HuH-7.5 (cell line): ENCODE measurements at regions not wholly inside any gene's neighbourhood (a gene's known extent, or its start where the extent isn't known, plus 50 kb on each side); places are given as distances from the start of the nearest gene placed in this dataset.

ENCODE experiments used
- DNase-seq: peaks from one replicate; pipeline ENCODE4 v3.0.0; 2011; ENCODE audit warnings: low spot score

DNA sequence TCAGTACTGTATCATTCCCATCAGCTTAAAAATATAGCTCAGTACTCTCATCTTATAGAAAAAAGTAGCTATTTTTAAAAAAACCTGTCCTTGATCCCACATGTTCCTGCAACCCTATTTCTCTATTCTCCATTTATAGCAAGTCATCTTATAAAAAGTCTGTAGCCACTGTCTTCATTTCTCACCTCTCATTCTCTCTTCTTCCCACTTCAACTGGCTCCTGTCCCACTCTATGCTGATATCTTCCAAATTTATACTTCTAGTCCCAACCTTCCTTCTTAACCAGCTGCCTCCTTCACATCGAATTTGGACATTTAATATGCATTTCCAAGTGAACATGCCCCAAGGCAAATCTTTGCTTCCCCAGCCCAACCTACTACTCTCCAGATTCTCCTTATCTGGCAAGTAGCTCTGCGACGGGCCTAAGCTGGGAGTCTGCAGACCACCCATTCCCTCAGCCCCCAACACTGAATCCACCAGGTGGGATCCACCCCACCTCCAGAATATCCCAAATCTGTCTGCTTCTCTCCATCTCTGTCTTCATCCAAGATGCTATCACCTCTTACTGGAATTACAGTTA, 52.0 kb upstream of the TANC2 start:
- DNase-seq: no peak

GRCh38 chr17:62912363-62912762, 53.7 kb upstream of the TANC2 start:
- DNase-seq: no peak

DNA sequence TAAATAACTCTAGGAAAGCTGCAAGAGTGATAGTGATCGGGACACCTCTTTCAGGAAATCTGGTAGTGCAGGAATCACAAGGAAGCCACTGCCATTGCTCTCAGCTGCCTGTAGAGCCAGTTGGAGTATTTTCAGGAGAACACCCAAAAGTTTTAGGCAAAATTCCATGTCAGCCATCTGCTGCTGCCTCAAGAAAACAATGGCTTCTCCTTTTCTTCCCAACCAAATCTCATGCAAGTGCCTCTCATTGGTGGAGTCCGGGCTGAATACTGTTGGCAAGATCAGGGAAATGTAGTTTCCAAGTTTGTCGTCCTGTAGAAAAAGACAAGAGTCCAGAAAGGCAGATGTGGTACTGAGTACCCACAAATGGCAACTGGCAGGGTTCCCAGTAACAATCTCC, 54.9 kb upstream of the TANC2 start:
- DNase-seq: no peak

- no peak for DNase-seq
These were observed 55.8 kb upstream of the TANC2 start for GRCh38 chr17:62910277-62910676.

- DNase-seq: no peak
These were observed 58.1 kb upstream of the TANC2 start for GRCh38 chr17:62907961-62908360.

DNA sequence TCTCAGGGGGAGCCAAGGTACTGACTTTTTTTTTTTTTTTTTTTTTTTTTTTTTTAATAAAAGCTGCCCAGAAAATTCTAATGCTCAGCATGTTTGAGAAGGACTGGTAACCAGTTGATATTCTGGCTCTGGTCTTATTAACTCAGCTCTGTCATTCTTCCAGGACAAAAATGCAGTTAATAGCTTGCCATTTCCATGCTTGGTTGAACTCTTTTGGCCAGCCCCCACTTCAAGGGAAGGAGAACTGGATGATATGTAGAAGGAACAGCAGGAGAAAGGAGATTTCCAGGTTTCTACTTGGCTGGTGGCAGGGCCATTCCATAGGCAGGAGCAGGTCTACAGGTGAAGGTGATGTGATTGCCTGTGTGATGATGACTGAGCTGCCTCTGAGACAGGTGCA, 59.2 kb upstream of the TANC2 start:
- DNase-seq: no peak

GRCh38 chr17:62905233-62905632, 60.8 kb upstream of the TANC2 start:
- DNase-seq: no peak

DNA sequence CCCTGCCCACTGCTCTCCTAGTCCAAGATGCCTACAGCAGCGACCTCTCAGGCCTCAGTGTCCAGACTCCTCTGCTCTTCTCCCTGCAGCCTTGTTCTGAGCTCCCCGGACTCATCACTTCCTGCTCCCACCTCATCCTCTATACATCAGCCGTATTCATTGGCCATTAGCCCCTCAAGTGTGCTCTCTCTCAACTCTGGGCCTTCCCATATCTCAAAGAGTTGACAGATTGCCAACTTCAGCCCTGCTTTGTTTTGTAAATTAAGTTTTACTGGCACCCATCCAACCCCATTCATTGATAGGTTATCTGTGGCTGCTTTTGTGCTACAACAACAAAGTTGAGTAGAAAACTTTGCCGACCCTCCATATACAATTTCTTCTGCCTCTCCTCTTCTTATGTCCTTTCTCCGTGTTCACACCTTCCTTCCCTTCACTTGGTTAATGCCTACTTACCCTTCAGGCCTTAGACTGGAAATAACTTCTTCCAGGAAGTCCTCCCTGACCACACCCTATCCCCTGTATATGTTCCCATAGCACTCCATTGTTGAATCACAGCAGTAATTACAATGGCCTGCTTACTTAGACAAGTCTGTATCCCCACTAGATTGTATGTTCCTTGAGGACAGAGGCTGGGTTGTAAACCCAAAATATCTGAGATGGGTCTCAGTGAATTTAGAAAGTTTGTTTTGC, 63.4 kb upstream of the TANC2 start:
- DNase-seq: no peak

GRCh38 chr17:62901544-62901943, 64.5 kb upstream of the TANC2 start:
- no peak for DNase-seq

- no peak for DNase-seq
These were observed 65.9 kb upstream of the TANC2 start for GRCh38 chr17:62900096-62900495.

GRCh38 chr17:62899361-62899760, 66.7 kb upstream of the TANC2 start:
- no peak for DNase-seq

DNA sequence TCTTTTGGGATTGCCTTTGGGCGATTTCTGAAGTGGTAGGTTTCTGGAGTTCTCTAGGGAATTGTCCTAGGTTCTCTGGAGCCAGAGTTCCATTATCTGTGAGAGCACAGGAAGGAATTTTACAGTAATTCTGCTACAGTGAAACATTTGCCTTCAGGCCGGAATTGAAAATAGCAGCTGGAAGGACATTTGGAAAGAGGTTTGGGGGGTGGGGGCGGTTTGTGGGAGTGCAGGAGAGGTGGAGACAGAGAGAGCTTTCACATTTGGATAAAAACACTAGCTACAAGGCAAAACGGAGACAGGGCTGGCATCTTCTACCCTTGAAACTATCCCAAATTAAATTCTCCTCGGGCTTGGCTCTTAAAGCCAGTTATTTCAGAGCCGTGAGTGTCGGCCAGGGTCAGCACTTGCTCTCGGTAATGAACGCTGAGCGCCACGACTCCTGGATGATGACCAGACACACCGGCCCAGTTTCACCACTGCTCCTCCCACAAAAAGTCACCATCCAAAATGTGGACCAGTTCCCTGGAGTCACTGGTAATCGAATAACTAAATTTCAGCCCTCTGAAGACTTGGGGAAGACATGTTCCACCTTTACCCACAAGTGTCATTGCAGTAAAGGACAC, 67.7 kb upstream of the TANC2 start:
- DNase-seq: no peak

DNA sequence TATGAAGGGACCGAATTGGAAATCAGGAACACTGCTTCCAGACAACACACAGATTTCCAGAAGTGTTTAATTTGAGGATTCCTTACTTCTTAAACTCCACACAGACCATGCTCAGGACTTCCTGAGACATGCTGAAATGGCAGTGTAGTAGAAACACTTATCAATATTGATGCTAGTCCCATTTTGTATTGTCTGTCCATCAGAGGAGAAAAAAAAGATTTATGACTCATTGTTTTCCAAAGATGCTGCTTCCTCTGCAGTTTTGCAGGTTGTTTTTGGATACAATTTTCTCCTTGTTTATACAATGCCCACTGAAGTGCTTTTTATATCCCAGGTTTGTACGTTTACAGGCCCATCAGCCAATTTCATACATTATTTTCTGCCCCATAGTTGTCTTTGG, 68.3 kb upstream of the TANC2 start:
- no peak for DNase-seq

DNA sequence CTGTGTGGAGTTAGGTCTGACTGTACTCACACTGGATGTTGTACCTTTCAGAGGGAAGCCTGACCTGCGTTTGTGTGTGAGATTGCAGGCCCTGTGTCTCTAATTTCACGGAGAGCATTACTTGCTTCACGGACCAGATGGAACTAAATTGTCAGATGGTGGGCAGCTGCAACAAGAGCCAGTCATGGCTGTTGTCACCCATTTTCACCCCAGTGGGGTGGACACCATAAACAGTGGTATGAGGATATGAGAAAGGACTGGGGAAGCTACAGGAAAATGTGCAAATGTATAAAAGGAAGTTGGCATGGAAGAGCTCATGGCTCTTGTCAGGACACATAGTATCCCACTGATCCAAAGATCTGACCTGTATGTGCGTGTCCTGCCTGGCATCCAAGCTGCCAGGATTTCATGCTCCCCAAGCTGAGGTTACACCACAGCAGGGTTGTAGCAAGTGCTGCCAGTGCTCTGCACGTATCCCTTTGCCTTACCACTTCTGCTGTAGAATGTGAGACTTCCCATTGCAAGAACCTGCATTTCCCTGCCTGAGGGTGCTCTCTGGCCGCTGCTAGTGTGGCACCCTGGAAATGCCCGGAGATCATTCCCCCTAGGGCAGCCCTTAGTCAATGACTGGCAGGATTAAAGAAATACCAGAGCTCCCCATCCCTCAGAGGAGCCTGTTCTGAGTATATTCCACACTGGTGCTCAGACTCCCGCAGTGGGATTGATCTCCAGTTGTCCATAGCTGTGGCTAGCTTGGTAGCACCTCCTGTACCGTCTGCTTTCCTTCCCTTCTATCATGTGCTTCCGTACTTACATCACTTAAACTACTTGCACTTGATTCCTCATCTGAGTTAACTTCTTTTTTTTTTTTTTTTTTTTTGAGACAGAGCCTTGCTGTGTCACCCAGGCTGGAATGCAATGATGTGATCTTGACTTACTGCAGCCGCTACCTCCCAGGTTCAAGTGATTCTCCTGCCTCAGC, 70.4 kb upstream of the TANC2 start:
- no peak for DNase-seq

DNA sequence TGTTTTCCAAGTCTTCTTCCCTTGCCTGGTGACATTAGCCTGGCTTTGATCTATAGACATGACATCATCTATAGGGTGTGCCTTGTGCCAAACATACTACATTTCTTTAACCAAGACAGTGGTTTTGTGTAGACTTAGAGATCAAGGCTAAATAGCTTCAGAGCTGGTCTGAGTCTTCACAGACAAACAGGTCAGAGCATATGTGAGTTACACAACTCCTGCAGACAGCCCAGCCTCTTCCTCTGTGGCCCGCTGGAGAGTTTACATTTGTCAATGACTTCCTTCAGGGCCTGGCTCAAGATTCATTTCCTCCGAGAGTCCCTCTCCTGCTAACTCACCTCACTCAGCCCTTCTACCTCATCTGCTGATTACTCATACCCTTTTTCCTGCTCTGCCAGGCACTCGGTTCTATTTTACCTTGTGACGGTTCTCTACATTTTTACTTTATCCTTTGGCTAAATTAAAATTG, 73.1 kb upstream of the TANC2 start:
- DNase-seq: peak; percentile 22

DNA sequence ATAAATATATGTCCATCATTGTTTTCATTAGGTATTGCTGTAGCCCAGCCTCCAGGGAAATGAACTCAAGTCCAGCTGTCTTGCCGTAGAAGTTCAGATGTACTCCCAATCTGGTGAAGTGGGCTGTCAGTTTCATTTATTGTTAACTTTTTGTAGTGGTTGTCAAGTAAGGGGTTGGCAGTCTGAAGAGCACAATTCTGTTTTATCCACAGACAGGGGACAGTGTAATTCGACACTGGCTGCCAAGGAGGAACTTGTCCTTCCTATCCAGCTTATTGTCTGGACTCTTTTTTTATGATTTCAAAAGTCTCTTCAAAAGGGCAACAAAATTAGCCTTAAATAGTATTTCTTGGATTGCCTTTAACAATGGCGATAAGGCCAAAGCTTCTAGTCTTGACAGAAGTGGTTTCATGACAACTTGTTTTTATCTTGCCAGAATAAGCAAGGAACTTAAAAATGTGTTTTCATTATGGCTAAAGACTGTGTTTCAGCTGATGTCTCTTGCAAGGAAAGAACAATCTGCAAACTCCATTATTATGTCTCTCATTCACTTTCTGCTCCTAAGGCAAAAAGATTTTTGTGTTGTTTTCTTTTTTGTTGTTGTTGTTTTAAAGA, 73.9 kb upstream of the TANC2 start:
- DNase-seq: no peak

GRCh38 chr17:62891659-62892058, 74.4 kb upstream of the TANC2 start:
- DNase-seq: no peak

GRCh38 chr17:62888765-62889164, 77.3 kb upstream of the TANC2 start:
- DNase-seq: no peak

DNA sequence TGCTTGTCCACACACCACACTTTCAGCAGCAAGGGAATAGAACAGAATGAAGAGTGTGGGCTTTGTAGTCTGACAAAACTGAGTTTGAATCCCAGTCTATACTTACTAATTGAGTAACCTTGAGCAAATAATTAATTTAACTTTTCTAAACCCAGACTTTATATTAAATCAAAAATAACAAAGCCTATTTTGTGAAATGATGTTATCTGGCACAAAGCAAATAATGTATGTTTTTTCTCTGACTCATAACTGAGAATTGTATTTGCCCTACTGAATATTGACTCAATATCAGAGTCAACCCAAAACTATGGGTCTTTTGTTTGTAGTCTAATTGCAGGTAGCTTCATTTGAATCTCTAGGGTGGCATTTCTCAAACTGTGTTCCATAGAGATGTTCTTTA, 77.9 kb upstream of the TANC2 start:
- DNase-seq: no peak

- DNase-seq: no peak
These were observed 78.6 kb upstream of the TANC2 start for GRCh38 chr17:62887437-62887836.

GRCh38 chr17:62884781-62885180, 76.7 kb upstream of the MARCHF10 start:
- no peak for DNase-seq

- no peak for DNase-seq
These were observed 74.8 kb upstream of the MARCHF10 start for GRCh38 chr17:62882878-62883277.
